SJSA1 (cell line): ENCODE measurements at regions not wholly inside any gene's neighbourhood (a gene's known extent, or its start where the extent isn't known, plus 50 kb on each side); places are given as distances from the start of the nearest gene placed in this dataset.

Experiments used
- DNase-seq, 2 experiments: peaks; one replicate each; pipeline ENCODE4 v3.0.0-alpha.2; 2015 to 2020; ENCODE audit warnings: low spot score in 2 of 2, low read depth in 1 of 2
- H3K27ac ChIP-seq: fragments of 250-450 bp; sonication (Bioruptor Pico); 2 replicates; pipeline ENCODE4 v1.5.1; 2020; ENCODE audit warnings: mild to moderate bottlenecking, moderate library complexity
- H3K27me3 ChIP-seq: fragments of 250-450 bp; sonication (Bioruptor Pico); replicated peaks from 2 replicates; pipeline ENCODE4 v1.5.1; 2020; ENCODE audit warnings: mild to moderate bottlenecking, moderate library complexity
- H3K36me3 ChIP-seq: fragments of 250-450 bp; sonication (Bioruptor Pico); 2 replicates; pipeline ENCODE4 v1.5.1; 2020; ENCODE audit warnings: mild to moderate bottlenecking
- H3K4me1 ChIP-seq: fragments of 250-450 bp; sonication (Bioruptor Pico); replicated peaks from 2 replicates; pipeline ENCODE4 v1.6.1; 2021; ENCODE audit warnings: mild to moderate bottlenecking
- H3K4me3 ChIP-seq: fragments of 250-450 bp; sonication (Bioruptor Pico); 2 replicates; pipeline ENCODE4 v1.5.1; 2020; ENCODE audit warnings: mild to moderate bottlenecking
- H3K9me3 ChIP-seq: fragments of 250-450 bp; sonication (Bioruptor Pico); replicated peaks from 2 replicates; pipeline ENCODE4 v1.5.1; 2020; ENCODE audit warnings: mild to moderate bottlenecking

- H3K27ac ChIP-seq, result no peak overlapping the region
- H3K36me3 ChIP-seq, result no peaks in the 10 kb centered on the region
- H3K9me3 ChIP-seq, result no peaks in the 10 kb centered on the region
- DNase-seq, result no peak
- peaks cover 35% of the 10 kb centered on the region for H3K4me1 ChIP-seq
- no peak overlapping the region for H3K4me3 ChIP-seq
- no peaks in the 10 kb centered on the region for H3K27me3 ChIP-seq
Measured at GRCh38 chr10:3229815-3230214, 57.2 kb upstream of the PITRM1 start.

- no peaks in the 10 kb centered on the region for H3K9me3 ChIP-seq
- no peak for DNase-seq
- peak overlapping the region; percentile 80 for H3K27ac ChIP-seq
- H3K36me3 ChIP-seq, result no peaks in the 10 kb centered on the region
- no peaks in the 10 kb centered on the region for H3K27me3 ChIP-seq
- peaks cover 35% of the 10 kb centered on the region for H3K4me1 ChIP-seq
- no peak overlapping the region for H3K4me3 ChIP-seq
Measured at GRCh38 chr10:3228629-3228945, 56.0 kb upstream of the PITRM1 start.

- Histone ChIP-seq H3K27me3 (no peaks in the 10 kb centered on the region), H3K4me3 (no peak overlapping the region), H3K4me1 (peaks cover 47% of the 10 kb centered on the region), H3K36me3 (no peaks in the 10 kb centered on the region), H3K27ac (peak overlapping the region; percentile 80), H3K9me3 (no peaks in the 10 kb centered on the region)
- peak; percentile 74 to 75 for DNase-seq
Measured at GRCh38 chr10:3226960-3227744, 54.6 kb upstream of the PITRM1 start.

GRCh38 chr10:3225561-3225960 is 53.0 kb upstream of the PITRM1 start:
- peak overlapping the region; percentile 4 for H3K27ac ChIP-seq
- no peaks in the 10 kb centered on the region for H3K36me3 ChIP-seq
- peak in 1 of 2 experiments; percentile 38 for DNase-seq
- no peaks in the 10 kb centered on the region for H3K9me3 ChIP-seq
- H3K4me3 ChIP-seq, result no peak overlapping the region
- H3K27me3 ChIP-seq, result no peaks in the 10 kb centered on the region
- H3K4me1 ChIP-seq, result peaks cover 61% of the 10 kb centered on the region

GRCh38 chr10:3224241-3224640 is 51.7 kb upstream of the PITRM1 start:
- no peaks in the 10 kb centered on the region for H3K9me3 ChIP-seq
- no peak overlapping the region for H3K4me3 ChIP-seq
- H3K27ac ChIP-seq, result no peak overlapping the region
- no peaks in the 10 kb centered on the region for H3K36me3 ChIP-seq
- no peaks in the 10 kb centered on the region for H3K27me3 ChIP-seq
- H3K4me1 ChIP-seq, result peaks cover 62% of the 10 kb centered on the region
- DNase-seq, result no peak

GRCh38 chr10:3222626-3223025 is 50.0 kb upstream of the PITRM1 start:
- no peak overlapping the region for H3K4me3 ChIP-seq
- no peak for DNase-seq
- H3K27ac ChIP-seq, result peak overlapping the region; percentile 19; the same call in 1 of the 2 replicates

More at GRCh38 chr10:3222626-3223025, 50.0 kb upstream of the PITRM1 start:
- Histone ChIP-seq H3K27me3 (no peaks in the 10 kb centered on the region), H3K36me3 (no peaks in the 10 kb centered on the region), H3K9me3 (no peaks in the 10 kb centered on the region), H3K4me1 (peaks cover 52% of the 10 kb centered on the region)
